H1 (cell line): ENCODE measurements at regions not wholly inside any gene's neighbourhood (a gene's known extent, or its start where the extent isn't known, plus 50 kb on each side); places are given as distances from the start of the nearest gene placed in this dataset.

ENCODE experiments used
- CTCF ChIA-PET: fragments of 300-600 bp; sonication (Branson Sonifier 250); formaldehyde crosslinking; loops from one replicate; lab custom pipeline; 2021; ENCODE audit not compliant: partially characterized antibody; lab: Charles Lee
- POLR2A ChIA-PET: fragments of 300-600 bp; sonication (Branson Sonifier 250); formaldehyde crosslinking; loops from one replicate; lab custom pipeline; 2021; ENCODE audit warnings: inconsistent platforms; ENCODE audit not compliant: partially characterized antibody; lab: Charles Lee
- DNase-seq, 2 experiments: peaks; one replicate each; pipeline versions ENCODE4 v3.0.0 to v3.0.0-alpha.2; 2010 to 2022; ENCODE audit warnings: low spot score in 2 of 2, low read depth in 1 of 2, mixed read lengths in 1 of 2
- FAIRE-seq: peaks from 2 replicates; lab custom pipeline; 2011; peaks lifted over from hg19 to GRCh38; lab: Jason Lieb, UNC
- H2AFZ ChIP-seq: 2 replicates; pipeline ENCODE4 v1.8.1; 2012; ENCODE audit warnings: low read length, inconsistent platforms
- H2AK5ac ChIP-seq: 2 replicates; pipeline ENCODE4 v1.6.1; 2013; ENCODE audit warnings: low read depth, low read length
- H2BK120ac ChIP-seq: replicated peaks from 2 replicates; pipeline ENCODE3; 2013; ENCODE audit warnings: low read depth, low read length, inconsistent platforms
- H2BK12ac ChIP-seq: 2 replicates; pipeline ENCODE4 v1.6.1; 2013; ENCODE audit warnings: low read depth, low read length
- H2BK15ac ChIP-seq: 2 replicates; pipeline ENCODE4 v1.6.1; 2013; ENCODE audit warnings: low read length
- H2BK20ac ChIP-seq: 2 replicates; pipeline ENCODE4 v1.6.1; 2013; ENCODE audit warnings: low read length
- H2BK5ac ChIP-seq: 2 replicates; pipeline ENCODE4 v1.6.1; 2013; ENCODE audit warnings: low read depth, low read length
- H3K14ac ChIP-seq: 2 replicates; pipeline ENCODE4 v1.6.1; 2013; ENCODE audit warnings: inconsistent platforms; ENCODE audit not compliant: insufficient read length
- H3K18ac ChIP-seq: 2 replicates; pipeline ENCODE4 v1.6.1; 2013; ENCODE audit warnings: low read length; ENCODE audit errors: extremely low read depth
- H3K23ac ChIP-seq: 2 replicates; pipeline ENCODE4 v1.6.1; 2013; ENCODE audit warnings: inconsistent platforms; ENCODE audit not compliant: insufficient read length
- H3K23me2 ChIP-seq: 2 replicates; pipeline ENCODE4 v1.6.1; 2013; ENCODE audit warnings: low read depth, low read length
- H3K27ac ChIP-seq: 2 replicates; pipeline ENCODE4 v1.6.1; 2011; ENCODE audit warnings: low read depth, low read length, inconsistent platforms
- H3K27me3 ChIP-seq, 4 experiments: replicated peaks in 1 of 4; 1 replicate in 1 of 4; 2 replicates in 3 of 4; pipeline versions ENCODE4 v1.6.1 to v1.8.1; 2011 to 2013; ENCODE audit warnings: low read length in 3 of 4, mild to moderate bottlenecking in 3 of 4, inconsistent platforms in 2 of 4, mixed read lengths in 2 of 4, moderate library complexity in 1 of 4; ENCODE audit not compliant: control insufficient read depth in 3 of 4, insufficient read depth in 3 of 4; ENCODE audit errors: extremely low read depth in 1 of 4
- H3K36me3 ChIP-seq, 4 experiments: 2 replicates each; pipeline versions ENCODE4 v1.6.1 to v1.8.1; 2011 to 2013; ENCODE audit warnings: mild to moderate bottlenecking in 4 of 4, low read length in 3 of 4, moderate library complexity in 2 of 4, control low read depth in 1 of 4, inconsistent platforms in 1 of 4; ENCODE audit not compliant: insufficient read depth in 4 of 4, control insufficient read depth in 2 of 4
- H3K4ac ChIP-seq: replicated peaks from 2 replicates; pipeline ENCODE3; 2013; ENCODE audit warnings: low read length, low read depth, mixed read lengths, inconsistent platforms; ENCODE audit not compliant: insufficient read length
- H3K4me1 ChIP-seq, 4 experiments: replicated peaks in 1 of 4; 1 replicate in 1 of 4; 2 replicates in 3 of 4; pipeline versions ENCODE4 v1.6.1 to v1.8.1; 2011 to 2013; ENCODE audit warnings: low read length in 3 of 4, inconsistent platforms in 2 of 4, mixed read lengths in 1 of 4; ENCODE audit not compliant: insufficient read depth in 4 of 4, control insufficient read depth in 3 of 4
- H3K4me2 ChIP-seq, 2 experiments: 2 replicates each; pipeline versions ENCODE4 v1.6.1 to v1.8.1; 2011 to 2013; ENCODE audit warnings: low read depth in 2 of 2, low read length in 2 of 2, control low read depth in 1 of 2, inconsistent platforms in 1 of 2, mild to moderate bottlenecking in 1 of 2; ENCODE audit not compliant: insufficient read depth in 1 of 2
- H3K4me3 ChIP-seq, 4 experiments: fragments of 200-600, 300-600 bp in 1 of 4; sonication (generic), shearing (Covaris generic), sonication (Bioruptor Twin) in 1 of 4; 2 replicates each; pipeline versions ENCODE4 v1.5.1 to v1.8.1; 2011 to 2016; ENCODE audit warnings: low read length in 4 of 4, low read depth in 3 of 4, control low read depth in 2 of 4, inconsistent platforms in 2 of 4, mild to moderate bottlenecking in 2 of 4, mixed read lengths in 1 of 4, moderate library complexity in 1 of 4; ENCODE audit not compliant: insufficient read depth in 2 of 4; ENCODE audit errors: extremely low read depth in 1 of 4
- H3K56ac ChIP-seq: replicated peaks from 2 replicates; pipeline ENCODE3; 2013; ENCODE audit warnings: low read depth, mild to moderate bottlenecking, mixed read lengths, low read length, inconsistent platforms; ENCODE audit not compliant: insufficient read length
- H3K79me1 ChIP-seq: 2 replicates; pipeline ENCODE4 v1.6.1; 2013; ENCODE audit warnings: low read depth, low read length, control low read depth
- H3K79me2 ChIP-seq, 2 experiments: 2 replicates each; pipeline versions ENCODE4 v1.6.1 to v1.8.1; 2012 to 2013; ENCODE audit warnings: low read length in 2 of 2, mild to moderate bottlenecking in 2 of 2, inconsistent platforms in 1 of 2; ENCODE audit not compliant: insufficient read depth in 2 of 2, control insufficient read depth in 1 of 2
- H3K9ac ChIP-seq, 4 experiments: replicated peaks in 1 of 4; 1 replicate in 1 of 4; 2 replicates in 3 of 4; pipeline versions ENCODE4 v1.6.1 to v1.8.1; 2011 to 2013; ENCODE audit warnings: low read depth in 3 of 4, low read length in 3 of 4, control low read depth in 2 of 4, mild to moderate bottlenecking in 2 of 4, moderate library complexity in 2 of 4, inconsistent platforms in 1 of 4; ENCODE audit errors: extremely low read depth in 1 of 4
- H3K9me3 ChIP-seq, 2 experiments: 2 replicates each; pipeline versions ENCODE4 v1.6.1 to v1.8.1; 2012 to 2013; ENCODE audit warnings: mild to moderate bottlenecking in 2 of 2, moderate library complexity in 2 of 2, control low read depth in 1 of 2, inconsistent platforms in 1 of 2, low read depth in 1 of 2, low read length in 1 of 2, mixed read lengths in 1 of 2; ENCODE audit not compliant: insufficient read depth in 2 of 2
- H4K20me1 ChIP-seq, 2 experiments: replicated peaks in 1 of 2; 2 replicates each; pipeline versions ENCODE3 to v1.8.1; 2011 to 2013; ENCODE audit warnings: inconsistent platforms in 2 of 2, low read length in 2 of 2, mild to moderate bottlenecking in 1 of 2; ENCODE audit not compliant: insufficient read depth in 2 of 2, control insufficient read depth in 1 of 2
- H4K5ac ChIP-seq: 2 replicates; pipeline ENCODE4 v1.6.1; 2013; ENCODE audit warnings: low read length, low read depth, mixed read lengths, inconsistent platforms; ENCODE audit not compliant: insufficient read length
- H4K8ac ChIP-seq: 2 replicates; pipeline ENCODE4 v1.8.0; 2013; ENCODE audit warnings: mild to moderate bottlenecking, moderate library complexity, low read length, inconsistent platforms; ENCODE audit not compliant: insufficient read depth; ENCODE audit errors: extremely low read depth
- H4K91ac ChIP-seq: replicated peaks from 2 replicates; pipeline ENCODE3; 2013; ENCODE audit warnings: low read length, mixed read lengths, inconsistent platforms; ENCODE audit not compliant: insufficient read length
- CREB1 ChIP-seq: IDR thresholded peaks from 2 replicates; pipeline ENCODE4 v1.6.1; 2012; ENCODE audit warnings: inconsistent platforms
- CTBP2 ChIP-seq: IDR thresholded peaks from 2 replicates; pipeline ENCODE4 v1.7.0; 2011; ENCODE audit warnings: borderline replicate concordance, mild to moderate bottlenecking, moderate library complexity, mixed read lengths, low read length; ENCODE audit not compliant: insufficient read depth, insufficient read length
- KDM4A ChIP-seq: IDR thresholded peaks from one replicate; pipeline ENCODE4 v1.7.1; 2012; ENCODE audit warnings: low read depth, mild to moderate bottlenecking, moderate library complexity, low read length, inconsistent platforms; ENCODE audit not compliant: severe bottlenecking
- TBP ChIP-seq: IDR thresholded peaks from 2 replicates; pipeline ENCODE4 v1.6.1; 2011; ENCODE audit warnings: low read depth, low read length, improper control_type of control experiment
- WGBS, 2 experiments: shearing (Covaris generic) in 1 of 2; methylation state at CpG; one replicate each; pipeline versions ENCODE4 v1.1.6 to v1.1.7; 2013 to 2015; ENCODE audit warnings: low lambda C conversion rate in 2 of 2, mixed read lengths in 2 of 2, inconsistent platforms in 1 of 2, low coverage in 1 of 2, missing lambda C conversion rate in 1 of 2; ENCODE audit not compliant: insufficient replicate concordance in 2 of 2, insufficient coverage in 1 of 2, insufficient read length in 1 of 2; ENCODE audit errors: extremely low coverage in 1 of 2, missing lambda C conversion rate in 1 of 2; 5-methylcytosine and 5-hydroxymethylcytosine counted together
- TF ChIP-seq, protein P1 (sequence below): IDR thresholded peaks from 2 replicates; pipeline ENCODE4 v1.6.1; 2011; ENCODE audit warnings: low read length, improper control_type of control experiment

DNA sequence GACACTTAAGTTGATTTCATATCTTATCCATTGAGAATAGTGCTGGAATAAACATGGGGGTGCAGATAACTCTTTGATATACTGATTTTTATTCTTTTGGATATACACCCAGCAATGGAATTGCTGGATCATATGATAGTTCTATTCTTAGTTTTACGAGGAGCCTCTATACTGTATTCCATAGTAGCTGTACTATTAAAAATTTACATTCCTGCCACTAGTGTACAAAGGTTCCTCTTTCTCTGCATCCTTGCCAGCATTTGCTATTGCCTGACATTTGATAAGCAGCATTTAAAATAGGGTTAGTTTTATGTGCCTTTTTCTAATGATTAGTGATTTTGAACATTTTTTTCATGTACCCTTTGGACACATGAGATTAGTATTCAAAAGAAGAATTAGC is 554.2 kb downstream of the JRKL start (continued):
- no peak for TF ChIP-seq TBP
- TF ChIP-seq CREB1: no peak

DNA sequence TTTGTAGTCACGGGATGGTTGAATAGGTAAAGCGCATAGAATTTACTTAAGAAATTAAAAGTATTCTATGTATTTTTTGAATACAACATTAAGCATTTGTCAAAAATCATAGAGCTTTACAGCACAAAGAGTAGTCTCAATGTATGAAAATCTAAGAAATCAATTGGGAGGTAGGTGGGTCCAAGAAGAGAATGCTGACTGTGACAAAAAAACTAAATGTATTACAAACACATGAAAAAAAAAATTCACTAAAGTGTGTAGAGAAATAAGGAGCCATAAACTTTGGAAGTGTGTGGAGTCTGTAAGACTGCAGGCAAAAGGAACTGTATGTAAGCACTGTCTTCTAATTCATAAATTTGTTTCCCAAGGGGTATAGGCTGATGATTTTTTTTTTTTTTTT is 558.3 kb downstream of the JRKL start:
- no peak overlapping the region for H2BK20ac ChIP-seq
- POLR2A ChIA-PET: no interaction called here
- no peak overlapping the region for H4K8ac ChIP-seq
- H4K20me1 ChIP-seq: no peaks in the 10 kb centered on the region
- H2BK120ac ChIP-seq: no peak overlapping the region
- no peak for TF ChIP-seq KDM4A
- no peak for TF ChIP-seq CTBP2
- TF ChIP-seq, protein P1, sequence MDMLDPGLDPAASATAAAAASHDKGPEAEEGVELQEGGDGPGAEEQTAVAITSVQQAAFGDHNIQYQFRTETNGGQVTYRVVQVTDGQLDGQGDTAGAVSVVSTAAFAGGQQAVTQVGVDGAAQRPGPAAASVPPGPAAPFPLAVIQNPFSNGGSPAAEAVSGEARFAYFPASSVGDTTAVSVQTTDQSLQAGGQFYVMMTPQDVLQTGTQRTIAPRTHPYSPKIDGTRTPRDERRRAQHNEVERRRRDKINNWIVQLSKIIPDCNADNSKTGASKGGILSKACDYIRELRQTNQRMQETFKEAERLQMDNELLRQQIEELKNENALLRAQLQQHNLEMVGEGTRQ: no peak
- no peak overlapping the region for H2AFZ ChIP-seq
- no peak overlapping the region for H3K4ac ChIP-seq
- no peak overlapping the region for H3K4me2 ChIP-seq
- no peaks in the 10 kb centered on the region for H3K79me2 ChIP-seq
- CTCF ChIA-PET: no interaction called here
- no peak overlapping the region for H3K18ac ChIP-seq
- no peak overlapping the region for H4K91ac ChIP-seq
- 100% methylated on average over 2 of the region's 2 CpGs; no CpG with 5 or more reads in 1 of the 2 experiments for WGBS, 2 experiments
- no peak overlapping the region for H3K14ac ChIP-seq
- no peak overlapping the region for H2BK5ac ChIP-seq
- DNase-seq (no peak), FAIRE-seq (no peak)
- no peak overlapping the region for H2BK12ac ChIP-seq
- H3K56ac ChIP-seq: no peak overlapping the region
- no peak overlapping the region for H3K23ac ChIP-seq
- H3K9ac ChIP-seq: no peak overlapping the region
- no peaks in the 10 kb centered on the region for H3K9me3 ChIP-seq
- H3K79me1 ChIP-seq: no peaks in the 10 kb centered on the region
- H3K4me1 ChIP-seq: no peaks in the 10 kb centered on the region
- no peak overlapping the region for H2AK5ac ChIP-seq
- H2BK15ac ChIP-seq: no peak overlapping the region
- H3K27me3 ChIP-seq: no peaks in the 10 kb centered on the region
- H3K27ac ChIP-seq: no peak overlapping the region
- no peak overlapping the region for H3K4me3 ChIP-seq
- H3K23me2 ChIP-seq: no peaks in the 10 kb centered on the region
- H3K36me3 ChIP-seq: no peaks in the 10 kb centered on the region
- H4K5ac ChIP-seq: no peak overlapping the region
